Activated naive CD4-positive, alpha-beta T cell treated with anti-CD3 and anti-CD28 coated beads for 36 hours (primary cell): ENCODE measurements at regions not wholly inside any gene's neighbourhood (a gene's known extent, or its start where the extent isn't known, plus 50 kb on each side); places are given as distances from the start of the nearest gene placed in this dataset.
"Not testable (repeated sequence)": the region's sequence is repeated elsewhere in the genome, so short reads cannot be mapped to it uniquely, and the experiment has no call there.

Experiments used
- CTCF ChIA-PET: fragments of 350-600 bp; sonication (Branson Sonifier 250); formaldehyde crosslinking; loops from one replicate; lab custom pipeline; 2021; ENCODE audit warnings: antibody characterized with exemption; lab: Charles Lee
- DNase-seq: peaks from one replicate; pipeline ENCODE4 v3.0.0-alpha.2; 2020
- H3K27ac Mint-ChIP-seq: one replicate; pipeline ENCODE4 v1.8.0; 2021; ENCODE audit warnings: mild to moderate bottlenecking, mixed read lengths
- H3K27me3 Mint-ChIP-seq: one replicate; pipeline ENCODE4 v1.8.0; 2021; ENCODE audit warnings: low read depth, mixed read lengths
- H3K36me3 Mint-ChIP-seq: one replicate; pipeline ENCODE4 v1.8.0; 2021; ENCODE audit warnings: low read depth, mixed read lengths
- H3K4me1 Mint-ChIP-seq: one replicate; pipeline ENCODE4 v1.8.0; 2021; ENCODE audit warnings: low read depth, mixed read lengths
- H3K4me3 Mint-ChIP-seq: one replicate; pipeline ENCODE4 v1.8.0; 2021; ENCODE audit warnings: mild to moderate bottlenecking, moderate library complexity, mixed read lengths
- H3K9me3 Mint-ChIP-seq: one replicate; pipeline ENCODE4 v1.8.0; 2021; ENCODE audit warnings: mixed read lengths
- intact Hi-C: fragments of 100-400 bp; cut with micrococcal nuclease; formaldehyde crosslinking; loops from one replicate; pipeline ENCODE4 v1.15.1; 2023

DNA sequence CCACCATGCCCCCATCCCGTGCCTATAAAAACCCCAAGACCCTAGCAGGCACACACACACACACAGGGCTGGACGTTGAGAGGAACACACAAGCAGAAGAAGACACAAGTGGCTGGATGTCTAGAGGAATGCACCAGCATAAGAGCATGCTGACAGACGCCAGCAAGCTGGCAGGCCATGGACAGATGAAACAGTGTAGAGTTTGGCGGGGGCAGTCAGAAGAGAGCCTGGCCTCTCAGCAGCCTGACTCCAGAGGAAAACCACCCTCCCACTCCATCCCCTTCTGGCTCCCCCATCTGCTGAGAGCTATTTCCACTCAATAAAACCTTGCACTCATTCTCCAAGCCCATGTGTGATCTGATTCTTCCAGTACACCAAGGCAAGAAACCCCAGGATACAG, 255.8 kb upstream of the FAM78B start:
- H3K27ac Mint-ChIP-seq, CTCF ChIA-PET, intact Hi-C loops, H3K36me3 Mint-ChIP-seq, DNase-seq, H3K4me1 Mint-ChIP-seq, H3K4me3 Mint-ChIP-seq, H3K9me3 Mint-ChIP-seq: not testable (repeated sequence)
- H3K27me3 Mint-ChIP-seq = peaks cover 11% of the 10 kb centered on the region

DNA sequence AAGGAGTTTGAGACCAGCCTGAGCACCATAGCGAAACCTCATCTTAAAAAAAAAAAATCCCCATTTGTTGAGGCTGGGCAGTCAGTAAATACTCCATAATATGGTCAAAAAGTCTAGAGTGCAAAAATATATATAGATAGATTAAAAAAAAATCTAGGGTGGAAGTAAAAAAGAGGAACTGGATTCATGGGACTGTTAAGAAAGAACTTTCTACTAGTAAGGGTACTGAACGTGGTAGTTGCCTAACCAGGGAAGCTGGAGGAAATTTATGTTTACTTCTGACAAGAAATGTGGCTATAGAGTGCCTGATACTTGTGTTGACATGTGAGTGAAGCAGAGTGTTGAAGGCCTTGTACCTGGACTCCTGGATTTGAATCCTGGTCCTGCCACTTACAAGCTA, 265.9 kb upstream of the FAM78B start:
- no peaks in the 10 kb centered on the region for H3K4me1 Mint-ChIP-seq
- no peak overlapping the region for H3K27ac Mint-ChIP-seq
- H3K36me3 Mint-ChIP-seq = no peaks in the 10 kb centered on the region
- CTCF ChIA-PET = no interaction called here
- DNase-seq = no peak
- intact Hi-C loops = loop anchor here (1.0 to 5.0 kb wide), 2 partner anchors 300 to 504 kb away; no protein-coding TSS in a partner anchor
- no peaks in the 10 kb centered on the region for H3K9me3 Mint-ChIP-seq
- H3K27me3 Mint-ChIP-seq = no peaks in the 10 kb centered on the region
- H3K4me3 Mint-ChIP-seq = no peak overlapping the region

DNA sequence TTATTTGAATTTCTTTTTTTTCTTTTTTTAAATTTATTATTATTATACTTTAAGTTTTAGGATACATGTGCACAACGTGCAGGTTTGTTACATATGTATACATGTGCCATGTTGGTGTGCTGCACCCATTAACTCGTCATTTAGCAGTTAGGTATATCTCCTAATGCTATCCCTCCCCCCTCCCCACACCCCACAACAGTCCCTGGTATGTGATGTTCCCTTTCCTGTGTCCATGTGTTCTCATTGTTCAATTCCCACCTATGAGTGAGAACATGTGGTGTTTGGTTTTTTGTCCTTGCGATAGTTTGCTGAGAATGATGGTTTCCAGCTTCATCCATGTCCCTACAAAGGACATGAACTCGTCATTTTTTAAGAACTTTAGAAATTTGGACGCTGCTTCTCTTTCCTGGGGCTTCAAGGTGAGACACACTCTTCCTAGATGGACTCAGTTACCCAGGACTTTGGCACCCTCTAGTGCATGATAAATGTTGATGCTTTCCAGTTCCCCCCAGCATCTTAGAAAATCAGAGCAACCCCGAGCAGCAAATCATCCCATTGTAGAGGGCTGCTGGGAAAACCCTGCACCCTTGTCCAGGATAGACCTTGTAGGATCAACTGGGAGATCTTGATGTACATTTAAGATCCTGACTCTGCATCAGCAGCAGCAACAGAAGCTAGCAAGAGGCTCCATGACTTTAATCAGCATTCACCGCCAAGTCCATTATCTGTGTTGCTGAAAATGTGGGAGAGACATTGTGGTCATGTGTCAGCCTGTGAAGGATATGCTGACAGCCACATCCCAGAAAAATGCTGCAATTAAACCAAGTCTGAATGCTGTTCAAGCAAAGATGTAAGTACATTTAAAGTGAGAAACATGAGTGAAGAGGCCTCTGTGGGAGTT, 266.9 kb upstream of the FAM78B start:
- H3K9me3 Mint-ChIP-seq, H3K4me1 Mint-ChIP-seq, H3K27ac Mint-ChIP-seq, H3K36me3 Mint-ChIP-seq, H3K27me3 Mint-ChIP-seq, H3K4me3 Mint-ChIP-seq: not testable (repeated sequence)
- DNase-seq = peak; percentile 6
- CTCF ChIA-PET = interaction anchor here (0.7 kb wide), 1 partner anchor 12 kb away, joined by 3 read pairs; no protein-coding TSS in a partner anchor
- intact Hi-C loops = loop anchor here (1.0 to 5.0 kb wide), 2 partner anchors 301 to 505 kb away; no protein-coding TSS in a partner anchor

DNA sequence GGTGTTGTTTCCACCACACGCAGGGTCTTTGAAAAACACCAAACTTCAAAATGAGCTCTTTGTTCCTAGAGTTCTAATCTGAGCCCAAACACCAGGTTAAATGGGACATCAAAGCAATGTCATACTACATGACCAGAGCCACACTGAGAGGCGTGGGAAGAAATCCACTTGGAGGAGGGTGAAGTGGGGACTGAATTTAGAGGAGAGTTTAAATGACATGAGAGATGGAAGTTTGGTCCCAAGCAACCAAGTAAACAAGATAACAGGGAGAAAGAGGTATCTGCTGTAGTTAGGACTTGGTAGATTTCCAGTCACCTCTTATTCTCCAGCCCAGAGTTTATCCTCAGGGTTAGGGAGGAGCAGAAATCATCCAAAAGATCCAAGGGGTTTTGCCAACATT, 290.9 kb upstream of the FAM78B start:
- Mint-ChIP-seq H3K4me3 (no peak overlapping the region), H3K9me3 (no peaks in the 10 kb centered on the region), H3K36me3 (no peaks in the 10 kb centered on the region), H3K27me3 (no peaks in the 10 kb centered on the region), H3K4me1 (no peaks in the 10 kb centered on the region), H3K27ac (no peak overlapping the region)
- intact Hi-C loops = no loop called here
- CTCF ChIA-PET = no interaction called here
- no peak for DNase-seq

DNA sequence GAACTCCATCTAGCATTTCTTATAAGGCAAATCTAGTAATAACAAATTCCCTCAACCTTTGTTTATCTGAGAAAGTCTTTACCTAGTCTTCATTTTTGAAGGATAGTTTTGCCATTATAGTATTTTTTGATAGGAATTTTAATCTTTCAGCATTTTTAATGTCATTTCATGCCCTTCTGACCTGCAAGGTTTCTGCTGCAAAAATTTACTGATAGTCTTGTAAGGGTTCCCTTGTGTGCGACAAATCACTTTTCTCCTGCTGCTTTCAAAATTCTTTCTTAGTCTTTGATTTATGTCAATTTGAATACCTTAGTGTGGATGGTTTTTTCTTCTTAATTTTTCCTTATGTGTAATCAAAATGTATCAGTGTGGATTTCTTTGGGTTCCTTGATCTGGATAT, 297.5 kb upstream of the FAM78B start:
- DNase-seq = no peak
- Mint-ChIP-seq H3K27ac (no peak overlapping the region), H3K4me3 (no peak overlapping the region), H3K27me3 (peaks cover 15% of the 10 kb centered on the region), H3K36me3 (peaks cover 1% of the 10 kb centered on the region), H3K4me1 (no peaks in the 10 kb centered on the region), H3K9me3 (peaks cover 13% of the 10 kb centered on the region)
- intact Hi-C loops = no loop called here
- CTCF ChIA-PET = no interaction called here

DNA sequence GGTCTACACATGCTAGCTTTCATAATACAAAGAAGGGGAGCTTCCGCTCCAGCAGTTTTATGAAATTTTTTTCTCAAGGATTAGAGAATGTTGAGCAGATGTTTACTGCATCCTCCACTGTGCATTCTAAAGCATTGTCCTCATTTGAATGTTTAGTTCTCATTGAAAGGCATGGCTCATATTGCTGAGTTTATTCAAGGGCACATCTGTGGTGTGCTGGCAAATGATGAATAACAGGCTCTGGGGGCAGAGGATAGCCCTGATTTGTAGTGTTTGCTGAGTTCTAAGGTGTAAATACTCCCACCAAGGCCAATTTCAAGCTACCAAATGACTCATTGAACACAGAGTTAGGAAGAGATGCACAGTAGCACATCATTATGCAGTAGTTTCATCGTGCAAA, 303.2 kb upstream of the FAM78B start:
- DNase-seq = no peak
- H3K27ac Mint-ChIP-seq = no peak overlapping the region
- H3K27me3 Mint-ChIP-seq = peaks cover 32% of the 10 kb centered on the region
- no peaks in the 10 kb centered on the region for H3K4me1 Mint-ChIP-seq
- no peak overlapping the region for H3K4me3 Mint-ChIP-seq
- CTCF ChIA-PET = interaction anchor here (1.0 kb wide), 1 partner anchor 9 kb away, joined by 3 read pairs; no protein-coding TSS in a partner anchor
- peaks cover 1% of the 10 kb centered on the region for H3K36me3 Mint-ChIP-seq
- peaks cover 5% of the 10 kb centered on the region for H3K9me3 Mint-ChIP-seq
- intact Hi-C loops = no loop called here

DNA sequence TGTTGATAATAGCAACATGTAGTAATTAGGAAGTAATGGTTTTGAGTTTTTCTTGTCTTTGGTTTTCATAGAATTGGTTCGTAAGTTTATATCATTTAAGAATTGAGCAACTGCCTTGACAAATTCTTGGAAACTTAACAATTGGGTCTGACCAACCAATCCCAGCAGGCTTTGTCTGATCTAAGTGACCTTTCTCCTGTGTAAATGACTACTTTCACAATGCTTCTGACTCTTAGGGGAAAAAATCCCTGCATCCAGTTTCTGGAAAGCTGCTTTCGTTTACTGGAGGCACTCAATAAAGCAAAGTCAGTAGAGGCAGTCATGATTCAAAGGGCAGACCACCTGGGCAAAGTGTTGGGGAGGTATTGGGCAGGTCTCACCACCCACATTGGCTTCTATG, 303.6 kb upstream of the FAM78B start:
- H3K36me3 Mint-ChIP-seq = peaks cover under 1% of the 10 kb centered on the region
- CTCF ChIA-PET = interaction anchor here (1.0 kb wide), 1 partner anchor 9 kb away, joined by 3 read pairs; no protein-coding TSS in a partner anchor
- peaks cover 30% of the 10 kb centered on the region for H3K27me3 Mint-ChIP-seq
- no peaks in the 10 kb centered on the region for H3K4me1 Mint-ChIP-seq
- peaks cover 1% of the 10 kb centered on the region for H3K9me3 Mint-ChIP-seq
- H3K27ac Mint-ChIP-seq = no peak overlapping the region
- H3K4me3 Mint-ChIP-seq = no peak overlapping the region
- DNase-seq = no peak
- intact Hi-C loops = no loop called here

DNA sequence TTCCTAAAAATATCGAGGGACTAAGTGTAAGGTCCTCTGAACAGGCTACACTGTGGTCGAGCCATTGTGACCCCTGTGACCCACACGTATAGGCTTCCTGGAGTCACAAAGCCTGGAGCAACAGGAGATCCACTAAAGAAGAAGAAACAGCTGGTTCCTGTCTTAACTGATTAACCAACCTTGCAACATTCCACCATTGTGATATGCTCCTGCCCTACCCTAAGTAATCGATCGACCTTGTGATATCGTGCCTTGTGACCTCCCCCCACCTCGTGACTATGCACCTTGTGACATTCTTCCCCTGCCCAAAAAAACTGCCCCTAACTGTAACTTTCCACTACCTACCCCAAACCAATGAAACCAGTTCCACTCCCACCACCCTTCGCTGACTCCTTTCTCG, 304.6 kb upstream of the FAM78B start:
- Mint-ChIP-seq H3K27ac (no peak overlapping the region), H3K36me3 (no peaks in the 10 kb centered on the region), H3K4me3 (no peak overlapping the region), H3K27me3 (peaks cover 29% of the 10 kb centered on the region), H3K9me3 (no peaks in the 10 kb centered on the region), H3K4me1 (no peaks in the 10 kb centered on the region)
- intact Hi-C loops = no loop called here
- DNase-seq = no peak
- CTCF ChIA-PET = interaction anchor here (1.2 kb wide), 1 partner anchor 8 kb away, joined by 4 read pairs; no protein-coding TSS in a partner anchor

DNA sequence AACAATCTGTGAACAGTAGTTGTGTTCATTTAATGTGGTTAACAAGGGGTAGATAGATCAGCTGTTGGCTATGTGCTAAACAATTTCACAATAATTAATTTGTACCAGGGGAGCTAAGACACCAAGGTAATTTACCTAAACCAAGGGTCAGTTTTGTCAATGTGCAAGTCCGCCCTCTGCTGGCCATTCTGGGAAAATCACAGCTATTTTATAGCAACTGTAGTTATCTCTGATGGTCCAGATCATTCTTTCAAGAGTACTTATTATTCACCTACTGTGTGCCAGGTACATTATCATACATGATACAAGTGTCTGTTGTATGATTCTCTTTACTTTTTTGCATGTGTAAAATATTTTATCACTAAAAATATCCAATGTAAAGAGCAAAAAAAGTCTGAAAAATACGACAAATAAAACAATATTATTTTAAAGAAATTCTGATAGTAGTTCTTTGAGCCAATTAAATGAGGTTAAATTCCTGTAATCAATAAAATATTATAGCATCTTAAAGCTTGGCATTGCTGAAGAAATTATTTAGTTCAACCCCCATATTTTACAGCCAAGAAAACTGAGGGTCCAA, 312.3 kb upstream of the FAM78B start:
- H3K9me3 Mint-ChIP-seq = no peaks in the 10 kb centered on the region
- H3K27ac Mint-ChIP-seq = no peak overlapping the region
- no peak overlapping the region for H3K4me3 Mint-ChIP-seq
- DNase-seq = peak; percentile 81
- H3K27me3 Mint-ChIP-seq = no peaks in the 10 kb centered on the region
- intact Hi-C loops = loop anchor here (1.0 to 5.0 kb wide), 4 partner anchors 346 to 762 kb away; no protein-coding TSS in a partner anchor
- no peaks in the 10 kb centered on the region for H3K4me1 Mint-ChIP-seq
- CTCF ChIA-PET = interaction anchor here (0.5 to 2.3 kb wide), 23 partner anchors 7 to 1128 kb away, joined by 3 to 18 read pairs (median 3); no protein-coding TSS in a partner anchor
- H3K36me3 Mint-ChIP-seq = no peaks in the 10 kb centered on the region

DNA sequence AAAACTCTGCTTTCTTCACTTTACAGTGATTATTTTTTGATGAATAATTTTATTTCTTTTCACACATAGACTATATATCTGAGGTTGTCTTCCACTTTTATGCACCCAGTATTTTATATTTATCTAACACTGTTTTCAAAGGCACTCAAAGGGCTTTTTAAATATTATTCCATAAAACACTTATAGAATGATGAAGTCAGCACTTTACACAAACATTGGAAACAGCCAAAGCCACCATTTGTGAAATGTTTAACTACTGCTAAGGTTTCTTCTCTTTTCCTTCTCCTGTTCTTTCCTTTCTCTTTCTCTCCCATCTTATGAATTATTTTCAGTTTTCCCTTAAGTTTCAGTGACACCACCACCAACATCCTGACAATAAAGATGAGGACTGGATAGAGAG, 317.7 kb upstream of the FAM78B start:
- no peak for DNase-seq
- Mint-ChIP-seq H3K9me3 (no peaks in the 10 kb centered on the region), H3K27ac (no peak overlapping the region), H3K4me1 (peaks cover 14% of the 10 kb centered on the region), H3K36me3 (no peaks in the 10 kb centered on the region), H3K4me3 (no peak overlapping the region), H3K27me3 (no peaks in the 10 kb centered on the region)
- intact Hi-C loops = loop anchor here (10.0 kb wide), 3 partner anchors 570 to 850 kb away; partner anchors contain the start of genes MGST3 and UCK2
- CTCF ChIA-PET = interaction anchor here (1.4 kb wide), 1 partner anchor 8 kb away, joined by 3 read pairs; no protein-coding TSS in a partner anchor

DNA sequence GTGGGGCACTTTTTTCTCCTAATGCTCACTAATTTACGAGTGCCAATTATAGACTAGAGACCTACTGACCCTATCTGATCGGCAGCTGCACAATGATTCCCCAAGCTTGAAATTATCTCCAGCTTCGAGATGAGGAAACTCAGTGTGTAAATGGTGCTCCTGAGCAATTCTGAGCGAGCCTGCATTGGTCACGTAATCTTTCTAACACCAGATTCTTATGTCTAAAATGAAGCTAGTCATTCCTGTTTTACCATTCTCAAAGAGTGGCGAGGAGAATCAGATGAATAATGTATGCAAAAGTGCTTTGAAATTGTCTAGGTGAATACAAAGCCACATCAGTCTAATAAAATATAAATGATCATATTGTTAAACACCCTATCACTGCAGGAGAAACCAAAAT, 318.1 kb upstream of the FAM78B start:
- Mint-ChIP-seq H3K4me3 (no peak overlapping the region), H3K36me3 (no peaks in the 10 kb centered on the region), H3K9me3 (no peaks in the 10 kb centered on the region), H3K27ac (no peak overlapping the region), H3K4me1 (peaks cover 14% of the 10 kb centered on the region), H3K27me3 (no peaks in the 10 kb centered on the region)
- DNase-seq = no peak
- CTCF ChIA-PET = interaction anchor here (1.4 kb wide), 1 partner anchor 8 kb away, joined by 3 read pairs; no protein-coding TSS in a partner anchor
- intact Hi-C loops = loop anchor here (5.0 to 10.0 kb wide), 4 partner anchors 570 to 850 kb away; partner anchors contain the start of genes ALDH9A1, MGST3 and UCK2

DNA sequence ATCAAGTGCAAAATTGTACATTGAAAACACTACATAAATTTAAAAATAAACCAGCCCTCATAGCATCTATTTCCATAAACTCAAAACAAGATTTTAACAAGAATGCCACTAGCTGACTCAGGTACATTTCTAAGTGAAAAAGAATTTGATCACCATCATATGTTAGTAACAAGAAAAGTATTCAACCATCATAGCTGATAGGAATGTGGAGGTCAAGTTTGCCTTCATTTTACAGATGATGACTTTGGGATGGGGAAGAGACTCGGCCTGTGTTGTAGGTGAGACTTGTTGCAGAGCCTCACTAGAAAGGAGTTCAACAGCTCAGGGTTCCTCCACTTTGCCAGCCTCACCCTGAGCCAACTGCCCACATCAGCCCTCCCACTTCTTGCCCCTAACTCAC, 318.8 kb upstream of the FAM78B start:
- CTCF ChIA-PET = interaction anchor here (1.4 kb wide), 1 partner anchor 9 kb away, joined by 3 read pairs; no protein-coding TSS in a partner anchor

More for the DNA sequence above, 318.8 kb upstream of the FAM78B start:
- H3K36me3 Mint-ChIP-seq = no peaks in the 10 kb centered on the region
- no peak overlapping the region for H3K27ac Mint-ChIP-seq
- H3K27me3 Mint-ChIP-seq = no peaks in the 10 kb centered on the region
- H3K4me1 Mint-ChIP-seq = peaks cover 14% of the 10 kb centered on the region
- DNase-seq = no peak
- intact Hi-C loops = loop anchor here (5.0 to 10.0 kb wide), 4 partner anchors 569 to 851 kb away; partner anchors contain the start of genes ALDH9A1, MGST3 and UCK2
- H3K4me3 Mint-ChIP-seq = no peak overlapping the region
- H3K9me3 Mint-ChIP-seq = no peaks in the 10 kb centered on the region
